HG02884 (cell line): ENCODE measurements at regions not wholly inside any gene's neighbourhood (a gene's known extent, or its start where the extent isn't known, plus 50 kb on each side); places are given as distances from the start of the nearest gene placed in this dataset.

Experiments
- ATAC-seq: cut with Tn5 transposase; IDR thresholded peaks from one replicate; pipeline ENCODE4 v1.9.1; 2021; ENCODE audit warnings: mild to moderate bottlenecking, moderate library complexity; ENCODE audit not compliant: unreplicated experiment

DNA sequence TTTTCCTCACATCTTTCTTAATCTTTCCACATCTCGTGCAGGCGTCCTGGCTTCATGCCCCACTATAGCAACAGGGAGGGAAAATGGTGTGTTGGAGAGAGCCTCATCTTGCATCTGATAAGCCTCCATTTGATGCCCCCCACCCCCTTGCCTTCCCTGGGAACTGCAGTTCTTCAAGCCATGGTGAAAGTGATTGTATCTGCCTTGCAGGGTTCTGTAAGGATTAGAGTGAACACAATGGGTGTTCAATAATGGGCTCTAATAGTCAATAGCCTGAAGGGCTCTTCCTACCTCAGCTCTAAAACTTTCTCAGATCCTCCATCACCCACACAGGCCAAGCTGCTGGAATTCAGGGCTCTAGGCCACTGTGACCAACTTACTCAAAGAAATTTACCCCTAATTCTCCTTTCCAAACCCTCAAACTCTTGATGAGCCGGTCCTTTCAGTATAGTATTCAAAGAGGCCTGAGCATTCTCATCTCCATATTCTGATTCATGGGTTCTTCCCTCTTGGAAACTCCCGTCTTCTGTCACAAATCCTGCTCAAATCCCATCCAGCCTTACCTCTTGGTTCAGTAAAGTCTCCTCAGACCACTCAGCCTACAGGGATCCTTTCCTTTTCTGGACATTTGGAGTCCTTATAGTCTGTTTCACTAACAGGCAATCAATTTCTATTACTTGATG, 128.3 kb upstream of the TRIM2 start:
- no peak for ATAC-seq

DNA sequence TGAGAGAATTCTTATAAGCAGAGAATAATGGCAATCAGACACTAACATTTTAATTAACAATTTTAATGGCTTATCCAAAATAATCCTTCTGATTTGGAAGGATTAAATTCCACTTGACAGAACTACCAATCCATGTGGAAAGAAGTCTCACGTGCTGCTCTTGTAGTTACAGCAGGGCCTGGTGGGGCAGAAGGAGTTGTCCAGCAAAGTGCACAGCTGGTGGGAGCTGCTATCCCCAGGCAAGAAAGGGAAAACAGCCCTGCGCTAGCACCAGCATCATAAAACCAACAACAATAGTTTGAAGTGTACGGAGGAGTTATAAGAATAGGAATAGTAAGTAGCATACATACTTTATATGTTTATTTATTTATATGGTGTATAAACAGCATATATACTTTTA, 127.4 kb upstream of the TRIM2 start:
- ATAC-seq = no peak

DNA sequence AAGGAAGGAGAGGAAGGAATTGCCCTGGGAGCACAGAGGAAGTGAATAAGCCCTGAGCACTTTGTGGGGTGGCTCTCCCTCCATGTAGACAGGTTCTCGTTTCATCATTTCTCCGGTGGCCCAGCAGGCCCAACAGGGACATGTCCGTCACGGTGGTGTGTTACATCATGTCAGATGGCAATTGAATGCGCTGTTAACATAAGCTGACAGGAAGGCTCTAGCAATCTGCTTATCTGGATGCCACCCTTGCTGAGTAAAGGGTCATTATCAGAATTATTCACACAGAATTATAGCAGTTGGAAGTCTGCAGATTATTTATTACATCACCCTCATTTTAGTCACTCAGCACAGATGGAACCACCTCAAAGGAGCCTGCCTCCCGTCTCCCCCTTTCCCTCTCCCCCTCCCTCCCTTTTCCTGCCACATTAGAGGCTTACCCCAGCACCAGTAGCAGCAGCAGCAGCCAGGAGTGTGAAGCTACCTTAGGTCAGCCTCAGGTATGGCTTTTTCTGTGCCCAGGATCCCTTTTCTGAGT, 124.3 kb upstream of the TRIM2 start:
- ATAC-seq = no peak

DNA sequence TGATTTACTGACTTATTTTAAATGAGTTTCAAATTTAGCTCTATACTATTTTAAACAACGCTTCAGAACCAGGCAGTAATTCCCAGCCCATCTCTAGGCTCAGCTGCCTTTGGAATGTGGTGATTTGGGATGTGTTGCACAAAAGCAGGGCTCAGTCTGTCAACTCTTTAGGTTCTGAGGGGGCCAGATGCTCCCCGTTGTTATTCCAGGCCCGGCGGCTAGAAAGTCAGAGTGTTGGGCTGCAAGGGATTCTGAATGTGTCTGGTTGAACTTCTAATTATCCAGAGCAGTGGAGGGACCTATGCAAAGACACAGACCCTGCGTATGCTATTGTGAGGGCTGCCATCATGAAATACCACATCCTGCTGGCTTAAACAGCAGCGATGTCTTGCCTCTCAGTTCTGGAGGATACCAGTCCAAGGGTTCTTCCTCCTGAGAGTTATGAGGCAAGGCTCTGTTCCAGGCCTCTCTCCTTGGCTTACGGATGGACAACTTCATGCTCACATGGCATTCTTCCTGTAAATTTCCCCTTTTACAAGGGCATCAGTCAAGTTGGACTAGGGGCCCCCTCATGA, 123.2 kb upstream of the TRIM2 start:
- no peak for ATAC-seq

DNA sequence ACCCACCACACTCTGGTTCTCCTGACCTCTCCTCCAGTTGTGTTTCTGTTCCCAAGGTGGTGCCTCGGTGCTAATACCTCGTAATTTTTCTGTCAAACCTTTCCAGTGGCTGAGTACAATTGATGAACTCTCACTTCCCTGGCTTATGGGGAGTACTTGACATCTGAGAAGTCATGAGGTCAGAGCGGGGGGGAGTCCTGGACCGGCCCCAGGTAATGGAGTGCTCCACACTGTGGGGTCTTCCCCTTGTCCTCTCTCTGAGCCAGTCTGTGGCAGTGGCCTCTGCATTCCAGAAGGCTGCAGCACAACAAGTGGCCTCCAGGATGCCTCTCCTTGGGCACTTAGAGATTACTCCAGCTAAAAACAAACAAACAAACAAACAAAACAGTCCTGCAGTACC, 122.5 kb upstream of the TRIM2 start:
- no peak for ATAC-seq

DNA sequence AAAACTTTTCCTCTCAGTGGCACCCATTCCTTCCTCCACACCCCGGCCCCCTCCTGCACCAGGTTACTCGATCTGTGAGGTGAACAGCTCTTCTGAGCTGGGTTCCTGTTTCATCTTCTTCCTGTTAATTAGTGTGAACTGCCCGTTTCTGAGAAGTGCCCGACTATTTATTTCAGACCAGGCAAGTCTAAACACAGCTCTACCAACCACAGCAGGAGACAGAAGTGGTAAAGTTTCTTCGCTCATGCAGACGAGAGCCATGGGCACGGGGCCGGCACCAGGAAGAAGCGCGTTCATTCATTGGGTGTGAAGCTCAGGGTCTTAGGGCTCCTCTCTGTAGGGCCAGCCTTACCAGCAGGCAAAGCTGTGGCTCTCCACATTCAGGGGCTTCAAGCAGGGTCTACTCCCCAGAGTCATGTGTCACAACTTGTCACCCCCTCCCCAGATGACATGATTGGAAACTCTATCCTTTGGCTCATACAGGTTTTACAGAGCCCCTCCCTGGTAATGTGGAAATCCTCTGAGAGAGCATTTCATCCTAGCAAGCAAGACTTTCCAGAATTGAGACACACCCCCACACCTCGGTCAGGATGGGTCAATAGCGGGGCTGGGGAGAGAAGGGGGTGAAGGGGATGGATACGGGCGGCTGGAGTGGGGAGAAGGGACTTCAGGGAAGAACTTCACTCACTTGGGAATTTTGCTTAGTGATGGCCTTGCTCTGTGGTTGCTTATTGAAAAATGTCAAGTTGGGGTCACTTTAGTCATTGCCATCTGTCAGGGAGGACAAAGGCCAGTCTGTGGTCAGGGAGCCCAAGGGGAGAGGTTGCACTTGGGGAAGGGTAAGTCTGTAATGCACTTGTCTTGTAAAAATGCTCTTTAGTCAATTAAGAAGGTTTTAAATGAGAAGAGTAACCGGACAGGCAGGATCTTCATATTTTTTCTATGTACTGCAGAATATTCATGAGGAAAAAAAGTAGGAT, 121.6 kb upstream of the TRIM2 start:
- no peak for ATAC-seq

DNA sequence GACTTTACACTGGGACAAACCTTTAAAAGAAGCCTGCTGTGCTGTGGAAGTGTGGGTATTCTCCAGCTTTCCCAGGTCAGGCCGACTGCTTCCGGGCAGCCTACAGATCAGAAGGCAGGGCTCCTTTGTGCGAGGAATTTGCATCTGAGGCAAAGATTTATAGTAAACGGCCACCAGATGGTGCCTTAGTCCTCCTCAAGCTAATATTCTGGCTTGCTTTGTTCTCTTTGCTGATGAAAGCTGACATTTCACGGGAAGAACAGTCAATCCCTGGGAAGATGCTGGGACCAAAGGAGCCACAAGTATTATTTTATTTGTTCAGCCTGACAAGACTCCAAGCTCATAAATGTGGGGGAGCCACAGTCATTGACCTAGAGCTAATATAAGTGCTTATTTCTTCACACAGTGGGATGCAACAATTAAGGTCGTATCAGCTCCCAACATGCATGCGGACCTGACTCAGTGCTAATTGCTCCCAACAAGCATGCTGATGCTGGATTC, 120.7 kb upstream of the TRIM2 start:
- ATAC-seq = peak; percentile 82

DNA sequence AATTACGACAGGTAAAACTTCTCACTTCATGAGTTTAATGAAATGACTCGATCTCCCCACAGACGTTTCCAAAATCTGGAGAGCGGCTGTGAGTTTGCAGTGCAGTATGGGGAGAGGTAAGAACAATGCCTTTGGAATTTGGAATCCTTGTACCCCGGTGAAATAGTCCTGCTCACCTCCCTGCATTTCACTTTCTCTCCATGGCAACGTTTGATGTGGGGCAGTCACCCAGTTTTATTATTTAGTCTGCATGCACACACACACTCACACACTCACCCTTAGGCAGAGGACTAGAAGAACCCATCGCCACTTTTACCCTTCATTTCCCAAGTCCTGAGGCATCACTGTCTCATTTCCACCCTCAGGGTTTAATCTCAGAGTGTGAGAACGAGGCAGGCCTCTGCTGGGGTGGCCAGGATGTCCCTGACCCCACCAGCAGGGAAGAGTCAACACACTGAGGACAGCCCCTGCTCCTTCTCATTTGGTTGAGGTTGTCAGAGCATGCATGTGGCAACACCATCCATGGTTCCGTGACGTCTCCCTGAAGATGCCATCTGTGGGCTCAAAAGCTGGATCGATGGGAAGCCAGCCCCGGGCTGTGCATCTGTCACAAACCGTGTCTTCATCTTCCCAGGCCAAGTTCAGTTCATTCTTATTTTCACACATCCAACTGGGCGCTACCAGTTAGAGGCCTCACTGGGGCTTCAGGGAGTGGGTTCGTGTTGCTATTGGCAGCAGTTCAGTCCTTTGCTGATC, 119.8 kb upstream of the TRIM2 start:
- no peak for ATAC-seq

DNA sequence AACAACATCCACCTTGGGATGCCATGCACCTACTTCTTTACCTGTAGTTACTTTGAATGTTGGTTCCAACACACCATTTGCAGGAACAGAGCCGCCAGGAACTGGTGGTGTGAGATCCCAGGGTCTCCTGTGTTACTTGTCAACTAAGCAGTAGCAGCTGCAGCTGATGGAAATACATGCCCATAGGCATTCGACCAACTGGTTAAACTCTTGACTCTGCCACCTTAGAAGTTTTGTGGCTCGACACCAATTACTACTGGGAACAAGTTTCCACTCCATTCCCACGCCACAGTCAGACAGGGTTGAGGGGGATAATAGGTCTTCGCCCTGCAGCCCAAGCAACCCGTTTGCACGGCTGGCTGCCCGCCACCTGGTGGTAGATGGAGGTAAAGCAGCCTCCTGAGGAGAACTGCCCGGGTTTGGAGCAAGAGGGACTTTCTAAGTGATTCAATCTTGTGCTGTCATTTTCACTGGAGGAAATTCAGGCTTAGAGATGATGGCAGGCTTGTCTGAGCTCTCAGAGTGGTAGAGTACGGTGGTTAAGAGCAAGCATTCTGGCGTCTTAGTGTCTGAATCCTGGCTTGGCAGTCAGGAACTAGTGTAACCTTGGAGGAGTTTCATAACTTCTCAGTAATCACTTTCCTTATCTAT, 119.1 kb upstream of the TRIM2 start:
- ATAC-seq = peak; percentile 47

DNA sequence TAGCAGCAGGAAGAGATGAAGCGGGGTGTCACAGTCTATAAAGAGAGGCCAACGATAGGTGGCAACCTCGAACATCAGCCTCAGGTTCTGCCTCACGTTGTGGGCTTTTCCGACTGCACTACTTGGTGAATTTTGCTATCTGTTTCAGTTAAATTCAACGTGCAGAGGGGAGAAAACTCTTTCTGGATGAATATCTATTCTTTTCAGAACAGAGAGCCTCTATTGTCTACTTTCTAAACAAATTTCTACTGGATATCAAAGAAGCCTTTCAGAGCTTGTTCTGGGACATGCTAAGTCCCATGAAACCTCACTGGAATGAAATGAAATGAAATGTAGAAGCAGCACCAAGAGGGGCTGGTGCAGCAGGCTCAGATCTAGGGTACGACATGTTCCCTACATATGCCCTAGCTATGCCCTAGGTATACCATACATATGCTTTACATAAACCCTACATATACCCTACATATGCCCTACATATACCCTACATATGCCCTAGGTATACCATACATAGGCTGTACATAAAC, 116.5 kb upstream of the TRIM2 start:
- ATAC-seq = no peak

DNA sequence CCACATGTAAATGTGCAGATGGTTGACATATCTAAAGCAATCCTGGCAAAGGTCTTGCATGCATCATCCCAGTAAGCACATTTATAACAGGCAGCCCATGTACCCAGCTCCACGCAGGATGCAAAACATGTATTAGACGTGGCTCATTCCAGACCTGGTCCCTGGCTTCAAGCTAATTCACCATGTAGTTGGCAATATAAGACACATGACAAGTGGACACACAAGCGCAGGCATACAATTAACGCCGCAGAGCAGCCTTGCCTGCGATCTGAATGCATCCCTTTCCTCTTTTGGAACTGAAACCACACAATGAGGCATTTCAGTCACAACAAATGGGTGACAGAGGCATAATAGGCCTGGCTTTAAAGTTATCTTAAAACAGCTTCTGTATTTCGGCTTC, 114.5 kb upstream of the TRIM2 start:
- no peak for ATAC-seq

DNA sequence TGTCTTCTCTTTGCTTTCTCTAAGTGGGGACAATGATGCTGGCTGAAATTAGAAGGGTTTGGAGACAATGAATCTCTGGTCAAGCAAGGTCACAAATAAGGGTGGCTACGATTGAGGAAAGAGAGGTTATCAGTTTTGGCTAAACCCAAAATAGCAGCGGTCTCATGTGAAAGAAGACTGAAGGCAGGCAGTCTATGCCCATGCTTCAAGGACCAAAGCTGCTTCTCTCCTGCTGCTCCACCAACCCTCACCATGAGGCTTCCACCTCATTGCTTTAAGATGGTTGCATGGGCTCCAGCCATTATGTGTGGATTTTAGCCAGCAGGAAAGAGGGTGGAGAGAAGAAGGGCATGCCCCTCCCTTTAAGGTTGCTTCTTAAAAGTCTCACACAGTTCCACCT, 114.1 kb upstream of the TRIM2 start:
- no peak for ATAC-seq

DNA sequence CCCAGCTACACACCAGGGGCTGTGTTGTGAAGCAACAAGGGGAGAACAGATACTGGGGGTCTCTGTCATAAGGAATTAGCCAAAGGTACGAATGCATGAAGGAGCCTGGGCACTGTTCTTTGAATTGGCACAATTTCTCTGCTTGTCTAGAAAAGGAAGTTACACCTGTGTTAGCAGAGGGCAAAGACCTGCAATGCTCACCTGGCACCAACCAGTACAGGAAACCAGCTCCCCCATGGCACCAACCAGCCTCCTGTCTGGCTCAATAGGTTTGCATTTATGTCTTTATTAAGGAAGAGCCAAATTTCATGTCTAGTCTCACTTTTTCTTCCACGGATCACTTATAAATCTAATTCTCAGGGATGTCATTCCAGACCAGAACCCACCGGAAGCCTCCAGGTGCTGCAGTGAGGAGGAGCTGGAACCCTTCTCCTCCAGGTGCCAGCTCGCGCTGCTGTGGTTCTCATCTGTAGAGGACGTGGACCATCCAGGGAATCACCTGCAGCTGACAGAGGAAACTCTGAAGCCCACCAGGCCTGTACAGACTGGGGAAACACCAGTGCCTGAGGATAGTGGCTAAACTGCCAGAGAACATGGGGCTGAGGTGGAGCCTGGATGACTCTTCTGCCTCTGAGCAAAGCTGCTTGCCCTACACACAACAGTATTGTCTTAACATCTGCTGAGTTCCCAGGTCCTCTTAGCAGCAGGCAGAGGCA, 113.4 kb upstream of the TRIM2 start:
- no peak for ATAC-seq

DNA sequence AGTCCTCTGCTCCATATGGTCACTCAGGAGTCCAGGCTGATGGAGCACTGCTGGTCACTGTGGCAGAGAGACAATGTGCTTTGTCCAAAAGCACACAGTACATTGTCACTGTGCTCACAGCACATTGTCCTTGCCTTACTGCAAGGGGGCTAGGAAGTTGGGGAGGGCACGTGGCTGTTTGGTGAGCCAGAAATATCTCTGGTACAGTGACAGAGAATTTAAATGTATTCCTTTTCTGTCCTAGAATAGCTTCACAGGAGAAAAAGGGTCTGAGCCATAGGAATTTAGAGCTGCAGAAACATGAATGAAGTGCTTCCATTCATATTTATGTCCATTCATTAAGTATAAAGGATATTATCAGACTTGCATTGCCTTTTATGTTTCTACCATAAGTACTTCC, 110.8 kb upstream of the TRIM2 start:
- no peak for ATAC-seq

DNA sequence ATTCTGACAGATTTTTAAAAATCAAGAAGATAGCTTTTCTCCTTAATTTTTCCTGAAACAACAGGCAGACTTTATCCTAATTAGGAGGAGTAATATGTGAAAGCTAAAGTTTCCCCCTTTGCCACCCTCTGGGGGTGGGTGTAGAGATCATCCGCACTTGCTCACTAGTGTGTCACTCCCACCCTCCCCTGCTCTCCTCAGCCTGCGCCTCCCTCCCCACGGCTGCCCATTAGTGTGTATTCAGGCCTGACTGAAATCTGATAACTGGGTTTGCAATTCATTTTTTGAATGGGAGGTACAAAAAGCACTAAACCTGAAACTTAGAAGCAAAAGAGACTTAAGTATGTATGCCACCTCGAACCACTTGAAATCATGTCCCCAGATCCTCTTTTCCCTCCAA, 110.4 kb upstream of the TRIM2 start:
- no peak for ATAC-seq

DNA sequence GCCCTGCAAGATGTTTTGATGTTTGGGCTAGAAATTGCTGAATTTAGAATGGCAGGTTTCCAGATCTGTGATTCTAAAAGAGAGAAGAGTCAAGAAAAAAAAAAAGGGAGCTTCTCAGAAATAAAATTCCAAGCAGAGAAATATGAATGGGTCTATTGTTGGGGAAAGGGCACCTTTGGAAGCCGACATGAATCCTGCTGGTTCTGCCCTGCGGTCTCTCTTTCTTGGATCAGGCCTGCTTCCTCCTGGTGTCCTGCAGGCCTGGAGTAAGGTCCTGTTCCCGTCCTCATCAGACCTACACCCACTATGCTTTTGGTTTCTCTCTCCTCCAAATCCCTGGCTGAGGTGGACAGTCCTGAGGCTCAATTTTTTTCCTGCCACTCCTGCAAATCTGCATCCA, 109.8 kb upstream of the TRIM2 start:
- ATAC-seq = no peak

DNA sequence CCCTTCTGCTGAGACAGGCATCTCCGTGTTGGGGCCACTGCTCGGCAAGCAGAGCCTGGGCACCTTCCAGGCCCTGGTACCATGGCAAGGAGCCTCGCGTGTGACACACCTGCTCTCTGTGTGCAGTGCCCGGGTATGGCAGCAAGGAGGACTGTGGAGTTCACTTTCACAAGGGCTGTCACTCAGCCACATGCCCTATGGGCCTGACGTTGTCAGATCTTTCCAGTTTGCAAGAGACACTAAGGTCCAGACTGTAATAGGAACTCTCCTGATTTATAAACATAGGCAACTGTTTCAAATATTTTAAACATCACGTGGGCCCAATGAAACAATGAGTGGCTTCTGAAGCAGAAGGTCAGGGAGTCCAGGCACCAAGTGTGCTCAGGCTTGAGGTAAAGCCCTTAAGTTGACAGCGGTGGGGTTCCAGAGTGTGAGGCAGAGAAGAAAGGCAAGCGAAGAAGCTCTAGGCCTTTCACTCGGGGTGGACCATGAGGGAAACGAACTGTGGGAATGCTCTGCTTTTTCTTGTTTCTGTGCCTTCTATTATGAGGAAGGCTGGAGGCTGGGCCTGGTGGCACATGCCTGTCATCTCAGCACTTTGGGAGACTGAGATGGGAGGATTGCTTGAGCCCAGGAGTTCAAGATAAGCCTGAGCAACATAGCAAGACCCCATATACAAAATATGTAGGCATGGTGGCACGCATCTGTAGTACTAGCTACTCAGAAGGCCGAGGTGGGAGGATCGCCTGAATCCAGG, 108.6 kb upstream of the TRIM2 start:
- no peak for ATAC-seq

DNA sequence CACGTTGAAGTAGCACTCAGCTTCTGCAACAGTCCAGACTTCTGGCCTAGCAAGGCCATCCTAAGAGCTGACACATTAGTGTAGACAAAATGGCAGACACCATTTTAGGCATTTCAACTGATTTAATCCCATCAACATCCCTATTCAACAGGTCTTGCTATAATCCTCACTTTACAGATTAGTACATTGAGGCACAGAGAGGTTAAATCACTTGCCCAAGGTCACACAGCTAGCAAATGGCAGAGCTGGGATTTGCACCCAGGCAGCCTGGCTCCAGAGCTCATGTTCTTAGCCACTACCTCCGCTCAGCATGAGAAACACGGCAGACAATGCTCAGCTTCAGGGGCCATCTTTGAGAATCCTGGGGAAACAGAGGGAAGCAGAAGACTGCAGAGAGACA, 107.9 kb upstream of the TRIM2 start:
- ATAC-seq = no peak

DNA sequence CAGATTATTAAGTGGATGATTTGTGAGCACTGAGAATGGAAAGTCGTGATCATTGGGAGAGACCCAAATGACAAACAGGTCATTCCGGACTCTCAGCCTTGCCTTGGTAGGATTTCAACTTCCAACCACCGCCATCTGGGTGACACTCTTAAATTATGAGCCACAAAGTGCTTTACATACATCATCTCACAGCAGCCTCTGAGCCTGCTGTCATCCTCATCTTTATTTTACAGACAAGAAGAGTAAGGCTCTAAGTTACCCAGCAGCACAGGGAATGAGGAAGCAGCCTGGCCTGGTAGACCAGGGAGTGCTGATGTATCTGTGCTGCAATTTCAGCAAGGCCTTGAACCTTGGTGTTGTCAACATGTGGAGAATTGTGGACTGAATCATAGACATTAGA, 105.8 kb upstream of the TRIM2 start:
- ATAC-seq = no peak
